ENCODE measurements at regions not wholly inside any gene's neighbourhood (a gene's known extent, or its start where the extent isn't known, plus 50 kb on each side); places are given as distances from the start of the nearest gene placed in this dataset.
A peak's percentile ranks its signal among the peaks of the same experiment; 100 is the strongest.

GRCh38 chr5:134464988-134465815 is 53.5 kb upstream of the CDKN2AIPNL start:
- H3K27ac ChIP-seq (ENCODE audit: poor library complexity, severe bottlenecking) = peak overlapping the region; percentile 96
- TF ChIP-seq CTCF (IDR thresholded peaks at IDR 0.05; ENCODE audit: poor library complexity, severe bottlenecking) = no peak
- H3K4me1 ChIP-seq (ENCODE audit: insufficient read depth, poor library complexity, severe bottlenecking) = peaks cover 18% of the 10 kb centered on the region
- no peak overlapping the region for H3K4me3 ChIP-seq (ENCODE audit: severe bottlenecking)
- H3K9me3 ChIP-seq (ENCODE audit: severe bottlenecking) = no peaks in the 10 kb centered on the region
- ATAC-seq (ENCODE audit: low read depth) (no peak), DNase-seq (ENCODE audit: low spot score) (peak; percentile 61)
- H3K27me3 ChIP-seq (ENCODE audit: insufficient read depth, poor library complexity, severe bottlenecking) = no peaks in the 10 kb centered on the region
- H3K36me3 ChIP-seq (ENCODE audit: low read depth) = no peaks in the 10 kb centered on the region

- peak overlapping the region; percentile 96 for H3K27ac ChIP-seq (ENCODE audit: poor library complexity, severe bottlenecking)
- H3K4me1 ChIP-seq (ENCODE audit: insufficient read depth, poor library complexity, severe bottlenecking) = peaks cover 21% of the 10 kb centered on the region
- TF ChIP-seq CTCF (IDR thresholded peaks at IDR 0.05; ENCODE audit: poor library complexity, severe bottlenecking) = no peak
- no peaks in the 10 kb centered on the region for H3K27me3 ChIP-seq (ENCODE audit: insufficient read depth, poor library complexity, severe bottlenecking)
- no peak overlapping the region for H3K4me3 ChIP-seq (ENCODE audit: severe bottlenecking)
- ATAC-seq (ENCODE audit: low read depth) (no peak), DNase-seq (ENCODE audit: low spot score) (peak; percentile 23)
- H3K36me3 ChIP-seq (ENCODE audit: low read depth) = no peaks in the 10 kb centered on the region
- H3K9me3 ChIP-seq (ENCODE audit: severe bottlenecking) = no peaks in the 10 kb centered on the region
These were observed 52.5 kb upstream of the CDKN2AIPNL start for GRCh38 chr5:134463991-134464760.

GRCh38 chr5:134463176-134463720 is 51.6 kb upstream of the CDKN2AIPNL start:
- DNase-seq (ENCODE audit: low spot score) = peak; percentile 28
- TF ChIP-seq CTCF (IDR thresholded peaks at IDR 0.05; ENCODE audit: poor library complexity, severe bottlenecking) = no peak
- peaks cover 21% of the 10 kb centered on the region for H3K4me1 ChIP-seq (ENCODE audit: insufficient read depth, poor library complexity, severe bottlenecking)

GRCh38 chr5:134462761-134463160 is 51.1 kb upstream of the CDKN2AIPNL start:
- ATAC-seq (ENCODE audit: low read depth) (no peak), DNase-seq (ENCODE audit: low spot score) (peak; percentile 20)
- Histone ChIP-seq H3K27me3 (ENCODE audit: insufficient read depth, poor library complexity, severe bottlenecking) (no peaks in the 10 kb centered on the region), H3K9me3 (ENCODE audit: severe bottlenecking) (no peaks in the 10 kb centered on the region), H3K27ac (ENCODE audit: poor library complexity, severe bottlenecking) (no peak overlapping the region), H3K4me1 (ENCODE audit: insufficient read depth, poor library complexity, severe bottlenecking) (peaks cover 21% of the 10 kb centered on the region), H3K4me3 (ENCODE audit: severe bottlenecking) (no peak overlapping the region), H3K36me3 (ENCODE audit: low read depth) (no peaks in the 10 kb centered on the region)
- no peak for TF ChIP-seq CTCF (IDR thresholded peaks at IDR 0.05; ENCODE audit: poor library complexity, severe bottlenecking)

More at GRCh38 chr5:134463176-134463720, 51.6 kb upstream of the CDKN2AIPNL start:
- Histone ChIP-seq H3K4me3 (ENCODE audit: severe bottlenecking) (no peak overlapping the region), H3K27ac (ENCODE audit: poor library complexity, severe bottlenecking) (no peak overlapping the region), H3K27me3 (ENCODE audit: insufficient read depth, poor library complexity, severe bottlenecking) (no peaks in the 10 kb centered on the region), H3K36me3 (ENCODE audit: low read depth) (no peaks in the 10 kb centered on the region), H3K9me3 (ENCODE audit: severe bottlenecking) (no peaks in the 10 kb centered on the region)
- no peak for ATAC-seq (ENCODE audit: low read depth)
